ENCODE measurements at regions not wholly inside any gene's neighbourhood (a gene's known extent, or its start where the extent isn't known, plus 50 kb on each side); places are given as distances from the start of the nearest gene placed in this dataset.

GRCh38 chr6:6753301-6753700 is 164.8 kb downstream of the LY86 start (continued):
- no peak for TF ChIP-seq AFF4 (CRISPR knock-in tag; IDR thresholded peaks at IDR 0.05)
- no peak for TF ChIP-seq KLF10 (CRISPR knock-in tag; IDR thresholded peaks at IDR 0.05)

GRCh38 chr6:6756526-6756925 is 168.0 kb downstream of the LY86 start:
- in situ Hi-C loops (cut with MboI) (no loop called here), intact Hi-C loops (cut with micrococcal nuclease) (loop anchor here (10.0 kb wide), 1 partner anchor 202 kb away; no protein-coding TSS in a partner anchor)
- Histone ChIP-seq H3K27me3 (ENCODE audit: control insufficient read depth in 2 of 2, insufficient read depth in 2 of 2, low read length in 2 of 2) (no peaks in the 10 kb centered on the region), H3K9ac (ENCODE audit: insufficient read depth in 1 of 2, low read depth in 2 of 2, low read length in 2 of 2) (no peak overlapping the region), H3K9me1 (ENCODE audit: control insufficient read depth, insufficient read depth, low read length) (no peaks in the 10 kb centered on the region), H3K4me2 (ENCODE audit: insufficient read depth, low read length) (no peak overlapping the region), H3K79me2 (ENCODE audit: control insufficient read depth, insufficient read depth, low read length) (no peaks in the 10 kb centered on the region), H3K4me3 (no peak overlapping the region), H2AFZ (ENCODE audit: low read depth, low read length) (no peak overlapping the region), H3K36me3 (ENCODE audit: control insufficient read depth, insufficient read depth, low read length) (no peaks in the 10 kb centered on the region), H3K4me1 (replicated peaks in 1 of 2; ENCODE audit: control insufficient read depth in 2 of 2, insufficient read depth in 2 of 2, low read length in 2 of 2) (peaks cover 8 to 16% of the 10 kb centered on the region in 2 experiments; a peak in 4 of 5 replicates), H3K9me3 (replicated peaks; ENCODE audit: control insufficient read depth, insufficient read depth, low read depth, low read length) (no peaks in the 10 kb centered on the region), H4K20me1 (replicated peaks; ENCODE audit: control insufficient read depth, insufficient read depth, low read length) (no peaks in the 10 kb centered on the region), H3K27ac (ENCODE audit: extremely low read depth, low read depth, low read length) (no peak overlapping the region)
- TF ChIP-seq RFX1 (IDR thresholded peaks at IDR 0.05) = no peak
- 23% methylated on average over 3 of the region's 3 CpGs for WGBS (ENCODE audit: insufficient coverage, low coverage, missing lambda C conversion rate)
- FAIRE-seq (no peak), DNase-seq (ENCODE audit: extremely low read depth in 1 of 4, low spot score in 3 of 4) (no peak), ATAC-seq (no peak)
- ChIA-PET POLR2A (interaction anchor here (0.6 to 1.0 kb wide), 2 partner anchors 35 to 499 kb away, joined by 3 read pairs; no protein-coding TSS in a partner anchor), CTCF (ENCODE audit: low intra/inter-chr PET ratio) (no interaction called here)
- no TSS peak for BruUV-seq (replicated peaks)

Measured in K562 (cell line).